ENCODE measurements at regions not wholly inside any gene's neighbourhood (a gene's known extent, or its start where the extent isn't known, plus 50 kb on each side); places are given as distances from the start of the nearest gene placed in this dataset.
"Not testable (repeated sequence)": the region's sequence is repeated elsewhere in the genome, so short reads cannot be mapped to it uniquely, and the experiment has no call there.

DNA sequence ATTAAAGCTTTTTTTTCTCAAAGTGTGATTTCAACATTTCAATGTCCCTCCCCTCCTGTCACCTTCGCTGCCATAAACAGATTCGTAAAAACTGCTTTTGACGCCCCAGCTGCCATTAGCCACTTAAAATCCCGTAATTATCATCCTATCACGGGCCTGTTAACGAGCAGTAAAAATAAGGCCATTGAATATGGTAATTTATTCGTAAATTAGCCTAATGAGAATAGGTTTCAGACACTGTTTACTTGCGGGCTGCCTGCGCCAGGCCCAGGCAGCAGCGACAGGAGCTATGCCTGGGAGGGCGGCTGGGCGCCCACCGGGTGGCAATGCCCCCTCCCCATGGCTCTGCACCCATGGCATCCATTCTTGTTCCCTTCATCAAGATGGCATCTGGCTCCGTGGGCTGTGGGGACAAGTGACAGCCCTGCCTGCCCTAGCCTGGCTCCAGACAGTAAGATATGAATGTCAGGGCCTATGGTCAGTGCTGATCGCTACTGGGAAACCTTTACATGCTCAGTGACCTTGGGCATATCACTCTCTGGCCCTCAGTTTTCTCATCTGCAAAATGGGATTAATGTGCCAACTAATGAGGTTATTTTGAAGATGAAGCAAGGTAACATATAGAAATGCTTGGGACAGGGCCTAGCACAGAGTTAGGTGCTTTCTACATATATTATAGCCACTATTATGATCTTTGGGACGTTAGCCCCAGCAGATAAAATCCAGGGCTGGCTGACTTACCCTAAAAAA is 500.8 kb downstream of the MN1 start:
- DNase-seq, result no peak

- DNase-seq, result no peak
Observed at GRCh38 chr22:27302501-27302900, 499.1 kb downstream of the MN1 start.

- DNase-seq, result no peak
Observed at GRCh38 chr22:27303718-27304117, 497.8 kb downstream of the MN1 start.

DNA sequence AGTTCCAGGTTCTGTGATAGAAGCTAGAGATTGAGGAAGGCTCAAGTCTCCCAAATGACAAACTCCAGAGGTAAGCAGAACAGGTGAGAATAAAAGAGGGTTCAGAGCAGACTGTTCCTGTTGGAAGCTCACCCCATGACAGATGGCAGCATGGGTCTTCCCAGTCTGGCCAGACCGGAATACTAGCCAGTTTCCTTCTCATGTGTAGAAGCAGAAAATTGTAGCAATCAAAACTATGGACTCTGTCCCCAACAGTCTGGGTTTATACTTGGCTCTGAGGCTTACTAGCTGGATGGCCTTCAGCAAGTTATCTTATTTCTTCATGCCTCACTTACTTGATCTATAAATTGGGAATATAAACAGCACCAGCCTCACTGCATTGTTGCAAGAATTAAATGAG is 494.8 kb downstream of the MN1 start:
- no peak for DNase-seq

DNA sequence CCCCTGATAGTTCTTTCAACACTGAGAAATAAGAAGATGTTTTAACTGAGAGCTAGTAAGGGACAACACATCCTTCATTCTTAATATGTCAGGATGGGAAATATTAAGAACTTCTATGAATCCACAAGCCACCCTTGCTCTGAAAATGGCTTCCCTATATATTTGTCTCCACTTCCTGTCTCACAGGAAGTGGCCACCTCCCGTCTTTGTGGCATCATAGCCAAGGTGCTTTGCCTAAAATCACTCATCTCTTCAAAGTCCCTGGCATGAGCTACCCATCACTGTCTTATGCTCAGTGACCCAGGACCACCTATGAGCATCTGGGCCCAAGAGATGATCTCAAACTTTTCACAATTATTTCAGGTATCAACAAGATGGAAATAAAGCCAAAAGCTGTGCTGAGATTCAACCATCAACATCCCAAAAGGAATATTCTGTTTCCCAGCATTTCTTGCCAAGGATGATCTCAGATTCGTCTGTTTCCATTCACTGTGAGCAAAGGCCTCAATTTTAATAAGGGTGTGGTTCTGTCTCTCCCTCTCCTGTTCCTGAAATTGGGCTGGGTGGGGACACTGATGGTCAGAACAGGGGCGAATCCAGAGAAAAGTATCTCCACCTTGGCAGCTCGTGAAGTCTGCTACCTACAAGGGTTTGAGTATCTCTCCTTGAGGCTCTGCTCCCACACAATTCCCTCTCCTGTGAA is 493.9 kb downstream of the MN1 start:
- no peak for DNase-seq

- no peak for DNase-seq
Observed at GRCh38 chr22:27308513-27308912, 493.0 kb downstream of the MN1 start.

- DNase-seq, result no peak
Observed at GRCh38 chr22:27309697-27310096, 491.9 kb downstream of the MN1 start.

- DNase-seq, result no peak
Observed at GRCh38 chr22:27310966-27311697, 490.4 kb downstream of the MN1 start.

DNA sequence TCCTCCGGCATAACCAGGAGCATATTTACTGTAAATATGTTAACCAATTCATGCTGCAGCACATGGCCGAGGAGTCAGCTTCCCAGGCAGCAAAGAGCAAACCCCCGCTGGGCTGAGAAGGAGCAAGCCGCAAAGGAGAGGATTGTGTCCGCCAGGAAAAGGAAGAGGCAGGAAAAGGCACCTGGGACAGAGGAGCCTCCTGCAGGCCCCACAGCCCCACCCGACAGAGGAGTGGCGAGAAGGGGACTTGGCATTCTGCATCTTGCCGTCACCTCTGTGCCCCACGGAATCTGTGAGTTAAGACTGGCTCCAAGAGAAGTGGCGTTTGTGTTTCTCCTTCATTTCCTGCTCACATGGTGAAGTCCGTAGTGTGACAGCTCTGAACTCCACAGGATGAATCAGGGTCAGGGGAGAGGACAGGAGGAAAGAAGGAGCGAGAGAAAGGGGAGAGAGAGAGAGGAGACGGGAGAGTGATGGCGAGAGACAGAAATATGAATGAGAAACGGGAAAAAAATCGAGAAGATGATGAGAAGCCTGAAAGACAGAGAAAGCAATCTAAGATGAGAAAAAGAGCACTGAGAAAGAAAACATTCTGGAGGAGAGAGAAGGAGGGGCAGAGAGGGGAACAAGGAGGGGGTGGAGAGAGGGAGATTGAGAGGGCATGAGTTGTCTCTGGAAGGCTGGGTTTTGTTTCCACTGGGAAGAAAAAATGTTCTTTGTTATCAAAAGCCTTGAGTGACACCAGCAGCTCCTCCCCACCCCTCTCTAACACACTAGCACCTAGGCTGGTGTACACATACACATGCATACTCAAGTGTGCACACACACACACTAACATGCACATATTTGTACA is 489.6 kb downstream of the MN1 start:
- no peak for DNase-seq

GRCh38 chr22:27312565-27312964 is 489.0 kb downstream of the MN1 start:
- no peak for DNase-seq

GRCh38 chr22:27312966-27313855 is 488.3 kb downstream of the MN1 start:
- DNase-seq, result no peak

DNA sequence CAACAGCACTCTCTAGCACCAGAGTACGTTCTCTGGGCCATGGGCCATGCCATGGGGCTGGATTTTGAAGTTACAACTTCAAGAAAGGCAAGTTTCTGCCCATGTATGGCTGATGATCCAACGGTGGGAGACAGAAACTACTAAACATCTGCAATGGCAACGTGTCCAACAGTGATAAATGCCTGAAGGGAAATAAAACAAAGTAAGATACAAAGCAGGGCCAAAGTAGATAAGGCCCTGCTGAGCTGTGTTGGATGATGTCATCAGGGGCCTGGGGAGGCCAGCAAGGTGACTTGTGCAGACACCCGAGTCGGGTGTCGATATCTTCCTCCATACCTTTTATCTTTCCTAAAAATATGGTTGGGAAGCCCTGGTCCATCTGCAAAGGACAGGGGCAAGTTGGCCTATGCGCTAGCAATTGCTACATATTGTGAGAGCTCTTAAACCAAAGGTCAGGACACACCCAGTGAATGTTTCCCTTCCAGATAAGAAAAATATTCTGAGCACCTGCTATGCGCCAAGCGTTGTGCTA is 487.2 kb downstream of the MN1 start:
- no peak for DNase-seq

DNA sequence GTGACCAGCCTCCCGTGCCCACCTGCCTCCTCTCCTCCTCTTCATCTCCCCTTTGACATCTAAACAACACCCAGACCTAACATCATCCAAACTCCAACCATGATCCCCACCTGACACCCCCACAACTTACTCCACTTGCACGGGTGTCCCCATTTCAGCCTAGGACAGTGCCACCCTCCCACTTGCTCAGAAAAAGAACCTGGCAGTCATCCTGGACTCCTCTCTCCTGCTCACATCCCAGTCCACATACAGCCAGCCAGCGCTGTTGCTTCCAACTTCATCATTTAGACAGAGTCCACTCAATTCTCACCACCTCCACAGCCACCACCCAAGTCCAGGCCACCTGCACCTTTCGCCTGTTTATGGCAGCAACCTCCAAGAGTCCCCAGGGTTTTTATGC is 485.7 kb downstream of the MN1 start:
- DNase-seq, result no peak

DNA sequence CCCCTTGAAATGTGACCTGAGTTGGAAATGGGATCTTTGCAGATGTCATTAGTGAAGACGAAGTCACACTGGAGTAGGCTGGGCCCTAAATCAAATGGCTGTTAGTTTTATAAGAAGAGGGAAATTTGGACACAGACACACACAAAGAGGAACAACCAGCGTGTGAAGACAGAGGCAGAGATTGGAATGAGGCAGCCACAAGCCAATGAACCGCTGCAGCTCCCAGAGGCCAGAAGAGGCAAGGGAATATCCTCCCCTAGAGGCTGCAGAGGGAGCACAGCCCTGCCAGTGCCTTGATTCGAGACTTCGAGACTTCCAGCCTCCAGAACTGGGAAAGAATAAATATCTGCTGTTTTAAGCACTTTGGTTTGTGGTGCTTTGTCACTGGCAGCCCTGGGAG is 484.5 kb downstream of the MN1 start:
- no peak for DNase-seq

DNA sequence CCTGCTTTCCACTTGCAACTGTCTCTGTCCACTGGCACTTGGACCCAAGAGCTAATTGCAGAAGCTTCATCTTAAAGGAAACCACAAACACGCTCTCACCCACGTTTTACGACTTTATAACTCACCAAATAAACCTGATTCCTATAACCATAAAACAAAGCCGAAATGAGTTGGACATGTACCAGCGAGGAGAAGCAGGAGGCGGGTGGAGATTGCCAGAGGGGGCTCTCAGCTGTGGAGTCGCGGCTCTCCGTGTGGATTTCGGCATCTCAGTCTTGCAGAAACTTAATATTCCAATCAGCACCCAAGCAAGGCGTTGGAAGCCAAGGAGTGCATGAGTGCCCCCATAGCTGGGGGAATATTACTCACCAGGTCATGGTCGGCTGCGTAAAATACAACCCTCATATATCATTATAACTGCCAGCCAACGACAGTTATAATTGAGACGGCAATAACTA is 483.6 kb downstream of the MN1 start:
- no peak for DNase-seq

- no peak for DNase-seq
Observed at GRCh38 chr22:27318516-27318915, 483.0 kb downstream of the MN1 start.

DNA sequence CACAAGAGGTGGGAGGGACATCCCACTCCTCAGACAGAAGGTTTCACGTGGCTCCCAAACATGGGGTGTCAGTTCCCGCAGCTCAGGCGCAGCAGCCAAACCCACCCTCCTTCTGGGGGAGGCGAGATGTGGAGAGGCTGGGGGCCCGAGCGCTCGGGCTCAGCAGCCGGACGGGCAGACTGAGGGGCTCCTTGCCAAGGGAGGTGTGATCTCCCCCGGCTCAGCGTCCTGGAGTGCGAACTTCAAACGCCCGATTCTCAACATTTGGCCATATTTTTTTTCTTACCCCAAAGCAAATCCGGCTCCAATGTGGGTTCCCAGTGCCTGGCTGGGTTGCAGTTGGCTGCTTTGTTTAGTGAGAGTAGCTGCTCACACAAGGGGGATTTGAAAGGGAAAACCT is 477.9 kb downstream of the MN1 start:
- no peak for DNase-seq

DNA sequence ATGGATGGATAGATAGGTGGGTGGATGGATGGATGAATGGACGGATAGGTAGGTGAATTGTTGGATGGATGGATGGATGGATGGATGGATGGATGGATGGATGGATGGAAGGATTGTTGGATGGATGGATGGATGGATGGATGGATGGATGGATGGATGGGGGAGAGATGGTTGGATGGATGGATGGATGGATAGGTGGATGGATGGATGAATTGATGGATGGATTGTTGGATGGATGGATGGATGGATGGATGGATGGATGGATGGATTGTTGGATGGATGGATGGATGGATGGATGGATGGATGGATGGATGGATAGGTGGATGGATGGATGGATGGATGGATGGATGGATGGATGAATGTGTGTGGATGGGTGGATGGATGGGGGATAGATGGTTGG is 476.6 kb downstream of the MN1 start:
- not testable (repeated sequence) for DNase-seq

DNA sequence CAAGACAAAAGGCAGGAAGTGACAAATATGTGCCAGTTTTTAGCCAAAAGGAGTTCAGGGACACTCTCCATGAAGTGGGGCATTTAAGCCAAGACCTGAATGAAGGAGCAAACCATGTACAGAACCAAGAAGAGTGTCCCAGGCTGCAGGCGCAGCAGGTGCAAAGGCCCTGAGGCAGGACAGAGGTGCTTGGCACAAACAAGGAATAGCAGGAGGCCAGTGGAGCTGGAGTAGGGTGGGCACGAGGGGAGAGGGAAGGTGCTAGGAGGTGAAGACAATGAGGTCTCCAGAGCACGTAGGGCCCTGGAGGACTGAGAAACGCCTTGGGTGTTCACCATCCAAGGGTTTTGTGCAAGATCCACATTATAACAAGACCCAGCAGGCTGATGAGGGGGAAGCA is 474.1 kb downstream of the MN1 start:
- no peak for DNase-seq

- DNase-seq, result no peak
Observed at GRCh38 chr22:27327981-27328721, 473.4 kb downstream of the MN1 start.

All from NCI-H2107 (cell line).